Large intestine (tissue), 3 donors: ENCODE measurements at regions not wholly inside any gene's neighbourhood (a gene's known extent, or its start where the extent isn't known, plus 50 kb on each side); places are given as distances from the start of the nearest gene placed in this dataset.
A peak's percentile ranks its signal among the peaks of the same experiment; 100 is the strongest.

Experiments used
- DNase-seq, 2 donors: peaks; one replicate each; pipeline versions ENCODE4 v3.0.0 to v3.0.0-alpha.2; 2013
- H3K27ac ChIP-seq: one replicate; pipeline ENCODE4 v1.5.1; 2013; ENCODE audit warnings: low read length
- H3K27me3 ChIP-seq: 2 replicates; pipeline ENCODE4 v1.6.1; 2013; ENCODE audit warnings: low read length; ENCODE audit not compliant: control insufficient read depth, insufficient read depth
- H3K36me3 ChIP-seq: 2 replicates; pipeline ENCODE4 v1.6.1; 2013; ENCODE audit warnings: low read length; ENCODE audit not compliant: control insufficient read depth, insufficient read depth
- H3K4me1 ChIP-seq: one replicate; pipeline ENCODE4 v1.6.1; 2013; ENCODE audit warnings: low read length; ENCODE audit not compliant: control insufficient read depth, insufficient read depth
- H3K4me3 ChIP-seq: one replicate; pipeline ENCODE4 v1.5.1; 2013; ENCODE audit warnings: low read length
- H3K9me3 ChIP-seq: one replicate; pipeline ENCODE4 v1.6.1; 2013; ENCODE audit warnings: mild to moderate bottlenecking, low read depth, low read length, moderate library complexity; ENCODE audit not compliant: control insufficient read depth
- WGBS: methylation state at CpG from one replicate; pipeline ENCODE4 v1.1.5; 2013; ENCODE audit warnings: low lambda C conversion rate; ENCODE audit not compliant: insufficient coverage; 5-methylcytosine and 5-hydroxymethylcytosine counted together

DNA sequence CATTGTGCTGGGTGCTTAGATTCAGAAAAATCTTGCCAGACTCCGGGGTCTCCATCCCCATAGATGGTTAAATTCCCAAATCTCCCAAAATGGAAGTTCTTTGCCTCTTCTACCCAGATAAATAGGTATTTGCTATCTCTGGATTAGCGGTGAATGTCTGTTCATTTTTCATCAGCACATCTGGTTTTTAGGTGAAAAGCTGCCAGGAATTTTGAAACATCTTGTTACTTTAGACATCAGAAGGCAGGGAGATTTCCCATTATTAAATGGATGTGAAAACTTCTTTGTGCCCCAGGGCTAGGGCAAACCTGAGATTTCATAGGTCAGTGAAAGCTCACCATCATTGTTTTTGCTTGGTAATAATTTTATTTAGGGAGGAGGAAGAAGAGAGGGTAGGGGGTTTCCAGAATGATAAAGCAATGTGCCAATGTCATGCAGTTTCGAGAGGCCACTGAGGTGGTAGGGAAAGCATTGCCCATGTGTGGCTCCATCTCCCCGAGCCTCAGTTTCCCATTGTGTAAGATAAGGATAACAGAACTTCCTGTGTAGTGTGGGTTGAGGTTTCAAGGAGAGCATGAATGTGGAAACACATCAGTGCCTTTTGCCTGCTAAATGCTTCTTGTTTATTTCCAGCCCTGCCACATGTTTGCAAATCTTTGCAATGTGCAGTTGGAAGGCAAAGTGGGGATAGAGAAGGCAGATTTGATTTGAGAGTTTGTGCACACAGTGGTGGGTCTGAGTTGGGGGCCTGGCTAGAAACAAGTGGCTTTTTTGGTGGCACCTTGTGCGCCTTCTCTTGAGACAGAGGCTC, 147.2 kb upstream of the KLF4 start:
- H3K4me1 ChIP-seq = peaks cover 28% of the 10 kb centered on the region
- H3K4me3 ChIP-seq = no peak overlapping the region
- no peaks in the 10 kb centered on the region for H3K36me3 ChIP-seq
- WGBS = no CpG with 5 or more reads among the region's 5 CpGs
- DNase-seq = no peak
- H3K27me3 ChIP-seq = peaks cover 10% of the 10 kb centered on the region
- peak overlapping the region; percentile 73 for H3K27ac ChIP-seq
- no peaks in the 10 kb centered on the region for H3K9me3 ChIP-seq

DNA sequence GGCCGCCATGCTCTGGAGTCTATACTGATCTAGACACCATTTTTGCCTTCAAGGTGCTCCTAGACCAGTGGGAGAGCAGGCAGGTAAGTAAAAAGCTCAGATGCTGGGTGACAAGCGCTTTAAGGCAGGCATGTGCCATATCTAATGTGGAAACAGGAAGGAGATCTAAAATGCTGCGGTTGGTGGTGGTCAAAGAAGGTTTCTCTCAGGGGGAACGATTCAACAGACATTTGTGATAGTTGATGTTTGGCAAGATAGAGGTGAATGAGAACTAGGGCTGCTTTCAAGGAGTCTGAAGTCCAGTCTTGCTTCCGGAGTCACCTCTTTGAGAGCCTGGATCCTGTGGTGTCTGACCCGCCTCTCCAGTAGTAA, 146.2 kb upstream of the KLF4 start:
- peaks cover 10% of the 10 kb centered on the region for H3K27me3 ChIP-seq
- H3K9me3 ChIP-seq = no peaks in the 10 kb centered on the region
- H3K36me3 ChIP-seq = no peaks in the 10 kb centered on the region
- H3K4me1 ChIP-seq = peaks cover 28% of the 10 kb centered on the region
- H3K27ac ChIP-seq = no peak overlapping the region
- no peak overlapping the region for H3K4me3 ChIP-seq
- DNase-seq = peak in 1 of 2 donors; percentile 51
- WGBS = no CpG with 5 or more reads among the region's 6 CpGs

DNA sequence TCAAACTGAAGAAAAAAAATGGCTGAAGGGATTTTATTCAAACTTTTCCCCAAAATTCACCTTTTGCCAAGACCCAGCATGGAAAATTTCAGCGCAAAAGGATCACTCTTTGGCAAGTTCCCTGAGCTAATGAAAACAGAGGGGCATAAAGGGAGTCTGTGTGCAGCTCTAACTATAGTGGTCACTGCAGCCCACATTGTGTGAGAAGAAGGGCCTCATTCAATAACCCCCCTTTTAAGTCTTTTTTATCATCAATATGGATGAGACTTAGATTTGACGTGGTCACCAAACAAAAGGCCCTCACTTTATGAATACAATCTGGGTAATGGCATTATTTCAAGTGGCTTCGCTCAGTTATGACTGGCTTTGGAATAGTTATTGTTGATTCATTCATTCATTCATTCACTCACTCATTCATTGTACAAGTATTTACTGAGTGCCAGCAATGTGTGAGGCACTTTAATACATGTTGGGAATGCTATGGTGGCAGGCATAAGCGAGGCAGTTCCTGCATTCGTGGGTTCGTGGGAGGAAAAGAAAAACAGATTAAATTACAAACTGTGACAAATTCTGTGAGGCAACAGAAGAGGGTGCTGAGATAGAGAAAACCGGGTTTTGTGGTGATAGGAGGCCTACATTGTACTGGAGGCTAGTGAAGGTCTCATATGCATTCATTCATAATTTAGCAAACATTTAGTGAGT, 145.7 kb upstream of the KLF4 start:
- DNase-seq = no peak
- Histone ChIP-seq H3K27ac (no peak overlapping the region), H3K4me1 (peaks cover 28% of the 10 kb centered on the region), H3K9me3 (no peaks in the 10 kb centered on the region), H3K36me3 (no peaks in the 10 kb centered on the region), H3K27me3 (peaks cover 7% of the 10 kb centered on the region), H3K4me3 (no peak overlapping the region)
- WGBS = 78% methylated on average over 3 of the region's 7 CpGs

DNA sequence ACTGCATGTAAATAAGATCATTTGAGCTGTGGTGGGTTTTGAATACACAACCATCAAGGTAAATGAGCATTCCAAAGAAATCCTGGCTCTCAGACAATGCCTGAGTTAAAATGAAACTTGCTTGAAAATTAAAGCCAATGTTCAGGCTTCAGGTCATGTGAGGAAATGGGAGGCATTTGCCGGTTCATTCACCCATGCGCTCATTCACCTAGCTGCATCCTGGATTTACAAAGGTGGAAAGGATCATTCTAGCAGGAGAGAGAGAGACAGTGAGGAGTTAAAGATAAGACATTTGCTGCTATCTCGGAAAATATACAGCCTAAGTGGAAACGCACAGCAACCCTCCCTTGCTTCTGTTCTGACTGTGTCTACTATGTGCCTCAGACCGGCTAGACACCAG, 143.8 kb upstream of the KLF4 start:
- H3K4me3 ChIP-seq = no peak overlapping the region
- no peak overlapping the region for H3K27ac ChIP-seq
- H3K9me3 ChIP-seq = no peaks in the 10 kb centered on the region
- H3K36me3 ChIP-seq = no peaks in the 10 kb centered on the region
- H3K27me3 ChIP-seq = peaks cover 3% of the 10 kb centered on the region
- H3K4me1 ChIP-seq = peaks cover 17% of the 10 kb centered on the region
- peak; percentile 63 to 83 for DNase-seq
- no CpG with 5 or more reads among the region's 5 CpGs for WGBS

DNA sequence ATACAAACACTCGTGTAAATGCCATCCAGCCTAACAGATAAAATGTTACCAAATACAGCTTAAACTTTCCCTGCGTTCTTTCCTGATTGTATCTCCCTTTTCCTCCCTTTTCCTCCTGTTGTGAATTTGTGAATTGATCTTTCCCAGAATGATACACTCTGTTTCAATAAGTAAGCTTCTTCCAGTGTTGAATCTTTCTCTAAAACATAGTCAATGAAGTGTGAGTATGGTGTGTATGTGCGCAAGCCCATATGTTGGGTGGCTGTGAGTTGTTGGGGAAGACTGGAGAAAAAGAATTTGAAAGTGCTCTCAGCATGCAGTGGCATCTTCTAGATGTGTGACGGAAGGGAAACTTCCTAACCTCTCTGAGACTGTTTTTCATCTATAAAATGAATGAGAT, 143.1 kb upstream of the KLF4 start:
- 85% methylated on average over 2 of the region's 4 CpGs for WGBS
- no peak overlapping the region for H3K4me3 ChIP-seq
- no peak overlapping the region for H3K27ac ChIP-seq
- no peaks in the 10 kb centered on the region for H3K36me3 ChIP-seq
- peaks cover 17% of the 10 kb centered on the region for H3K4me1 ChIP-seq
- no peak for DNase-seq
- H3K27me3 ChIP-seq = peaks cover 3% of the 10 kb centered on the region
- H3K9me3 ChIP-seq = no peaks in the 10 kb centered on the region

DNA sequence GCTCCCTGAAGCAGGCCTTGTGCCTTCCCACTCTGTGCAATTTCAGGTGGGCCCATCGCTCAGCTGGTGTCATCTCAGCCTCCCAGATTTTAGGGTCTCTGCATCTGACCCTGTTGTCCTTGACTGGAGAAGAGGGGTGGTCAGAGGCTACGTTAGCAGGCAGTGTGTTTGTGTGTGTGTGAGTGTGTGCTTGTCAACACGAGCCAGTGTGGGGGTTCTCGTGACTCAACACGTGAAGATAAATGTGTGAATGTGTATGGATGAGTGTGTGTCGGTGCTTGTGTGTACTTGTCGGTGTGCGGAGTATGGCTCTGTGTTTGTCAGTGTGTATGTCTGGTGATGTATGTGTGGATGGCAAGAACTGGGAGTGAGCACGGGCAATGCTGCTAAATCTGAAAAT, 142.6 kb upstream of the KLF4 start:
- peaks cover 15% of the 10 kb centered on the region for H3K4me1 ChIP-seq
- no peak for DNase-seq
- no CpG with 5 or more reads among the region's 9 CpGs for WGBS
- H3K9me3 ChIP-seq = no peaks in the 10 kb centered on the region
- H3K36me3 ChIP-seq = no peaks in the 10 kb centered on the region
- H3K27ac ChIP-seq = no peak overlapping the region
- peaks cover 1% of the 10 kb centered on the region for H3K27me3 ChIP-seq
- no peak overlapping the region for H3K4me3 ChIP-seq

DNA sequence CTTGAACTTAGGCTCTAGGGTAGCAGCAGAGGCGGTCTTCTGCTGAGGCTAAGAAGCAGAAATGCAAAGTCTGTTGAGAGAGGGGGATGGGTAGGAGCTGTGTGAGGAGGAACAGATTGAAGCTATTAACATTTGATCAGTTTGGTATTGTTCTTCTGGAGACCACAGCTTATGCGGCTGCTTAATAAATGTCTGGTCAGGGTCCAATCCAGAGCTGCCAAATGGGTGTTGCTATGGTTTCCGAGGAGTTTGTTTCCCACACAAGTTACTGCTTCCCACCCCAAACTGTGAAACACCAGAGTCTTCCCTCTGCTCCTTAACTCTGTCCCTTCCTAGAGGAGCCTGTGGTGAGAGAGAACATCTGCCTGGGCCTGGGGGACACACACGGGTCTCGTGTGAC, 142.2 kb upstream of the KLF4 start:
- Histone ChIP-seq H3K4me3 (no peak overlapping the region), H3K4me1 (peaks cover 11% of the 10 kb centered on the region), H3K27me3 (no peaks in the 10 kb centered on the region), H3K36me3 (no peaks in the 10 kb centered on the region), H3K9me3 (no peaks in the 10 kb centered on the region), H3K27ac (no peak overlapping the region)
- DNase-seq = peak; percentile 42 to 59
- no CpG with 5 or more reads among the region's 5 CpGs for WGBS

DNA sequence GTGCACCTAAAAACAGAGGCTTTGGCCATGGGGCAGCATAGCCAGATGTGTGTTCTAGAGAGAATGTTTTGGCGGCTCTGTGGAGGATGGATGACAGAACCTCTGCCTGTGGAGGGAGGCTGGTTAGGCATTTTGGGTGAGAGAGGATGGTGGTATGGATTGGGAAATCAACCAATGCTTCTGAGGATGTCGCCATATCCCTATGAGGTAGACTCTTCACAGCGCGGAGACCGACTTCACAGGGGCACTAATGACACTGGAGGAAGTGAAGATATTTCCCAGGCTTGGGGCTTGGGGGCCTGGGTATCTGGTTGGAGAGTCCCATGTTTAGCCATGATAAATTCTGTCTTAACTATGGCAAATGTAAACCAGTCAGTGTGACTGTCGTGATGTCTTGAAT, 140.6 kb upstream of the KLF4 start:
- WGBS = no CpG with 5 or more reads among the region's 6 CpGs
- no peak for DNase-seq
- no peak overlapping the region for H3K27ac ChIP-seq
- H3K9me3 ChIP-seq = no peaks in the 10 kb centered on the region
- H3K36me3 ChIP-seq = no peaks in the 10 kb centered on the region
- no peak overlapping the region for H3K4me3 ChIP-seq
- peaks cover 10% of the 10 kb centered on the region for H3K4me1 ChIP-seq
- no peaks in the 10 kb centered on the region for H3K27me3 ChIP-seq

DNA sequence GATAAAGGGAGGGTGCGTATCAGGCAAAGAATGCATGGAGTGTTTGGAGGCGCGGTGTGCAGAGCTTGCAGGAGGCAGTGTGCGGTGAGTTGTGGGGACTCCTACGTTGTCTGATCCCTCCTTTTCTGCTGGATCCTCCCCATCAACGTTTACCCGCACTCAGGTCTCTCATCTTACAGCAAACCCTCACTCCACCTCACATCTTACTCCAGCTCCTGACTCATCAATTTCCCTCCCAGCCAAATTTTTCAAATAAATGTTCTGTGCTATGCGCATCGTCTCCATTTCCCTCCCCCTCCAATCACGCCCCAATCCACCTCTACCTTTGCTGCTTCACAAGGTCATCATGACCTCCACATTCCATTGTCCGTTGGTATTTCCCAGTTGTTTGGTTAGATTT, 138.9 kb upstream of the KLF4 start:
- peaks cover 6% of the 10 kb centered on the region for H3K9me3 ChIP-seq
- WGBS = 88% methylated on average over 3 of the region's 11 CpGs
- no peak for DNase-seq
- H3K27ac ChIP-seq = no peak overlapping the region
- H3K36me3 ChIP-seq = no peaks in the 10 kb centered on the region
- H3K4me1 ChIP-seq = peaks cover 5% of the 10 kb centered on the region
- no peak overlapping the region for H3K4me3 ChIP-seq
- no peaks in the 10 kb centered on the region for H3K27me3 ChIP-seq

DNA sequence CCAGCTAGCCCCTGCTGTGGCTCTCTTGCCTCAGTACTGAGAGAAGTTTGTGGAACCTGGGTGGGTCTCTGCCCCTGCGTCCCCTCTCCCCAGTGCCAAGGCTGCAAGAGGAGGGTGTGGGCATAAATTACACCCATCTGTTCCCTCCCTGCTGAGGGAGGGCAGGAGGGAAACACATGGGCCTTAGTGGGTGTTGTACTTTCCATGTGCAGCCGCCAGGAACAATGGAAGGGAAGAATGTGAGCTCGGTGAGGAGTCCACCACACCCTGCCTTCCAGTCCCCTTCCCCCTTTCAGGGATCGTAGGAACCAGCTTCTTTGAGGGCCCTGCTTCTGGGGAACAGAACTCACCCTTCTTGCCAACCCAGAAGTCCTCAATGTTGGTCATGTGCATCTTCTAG, 138.2 kb upstream of the KLF4 start:
- Histone ChIP-seq H3K4me1 (no peaks in the 10 kb centered on the region), H3K27ac (no peak overlapping the region), H3K9me3 (peaks cover 6% of the 10 kb centered on the region), H3K36me3 (no peaks in the 10 kb centered on the region), H3K4me3 (no peak overlapping the region), H3K27me3 (no peaks in the 10 kb centered on the region)
- DNase-seq = no peak
- no CpG with 5 or more reads among the region's 4 CpGs for WGBS

DNA sequence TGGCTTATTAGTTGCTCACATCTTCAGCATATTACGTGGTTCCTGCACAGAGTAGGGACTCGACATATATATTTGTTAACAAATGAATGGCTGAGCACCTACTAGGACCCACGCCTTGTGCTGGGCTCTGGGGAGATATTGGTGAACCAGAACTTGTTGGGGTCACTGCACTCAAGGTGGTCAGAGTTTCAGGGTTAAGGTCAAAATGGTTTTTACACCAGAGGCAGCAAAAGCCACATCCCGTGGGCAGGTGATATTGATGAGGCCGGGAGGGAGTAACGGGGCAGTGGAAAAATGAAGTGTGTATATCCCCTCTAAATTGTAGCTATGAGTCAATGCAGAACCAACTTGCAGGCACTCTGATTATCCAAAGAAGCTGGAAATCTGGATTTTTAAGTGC, 136.5 kb upstream of the KLF4 start:
- no peak overlapping the region for H3K27ac ChIP-seq

More for the DNA sequence above, 136.5 kb upstream of the KLF4 start:
- Histone ChIP-seq H3K4me1 (peaks cover 4% of the 10 kb centered on the region), H3K9me3 (peaks cover 6% of the 10 kb centered on the region), H3K36me3 (no peaks in the 10 kb centered on the region), H3K27me3 (no peaks in the 10 kb centered on the region), H3K4me3 (no peak overlapping the region)
- WGBS = 100% methylated on average over 3 of the region's 6 CpGs
- no peak for DNase-seq
